GM12892 (cell line): ENCODE measurements at regions not wholly inside any gene's neighbourhood (a gene's known extent, or its start where the extent isn't known, plus 50 kb on each side); places are given as distances from the start of the nearest gene placed in this dataset.

Experiments used
- POLR2A ChIP-seq: IDR thresholded peaks from 2 replicates; pipeline ENCODE4 v1.6.1; 2011; ENCODE audit warnings: low read depth, low read length, control low read depth
- TAF1 ChIP-seq: IDR thresholded peaks from 2 replicates; pipeline ENCODE4 v1.6.1; 2011; ENCODE audit warnings: low read depth, mild to moderate bottlenecking, control low read depth, low read length, borderline replicate concordance

GRCh38 chr4:164087733-164088132, 593.2 kb downstream of the TMA16 start:
- TF ChIP-seq POLR2A = no peak
- TF ChIP-seq TAF1 = no peak
